PFSK-1 (cell line): ENCODE measurements at regions not wholly inside any gene's neighbourhood (a gene's known extent, or its start where the extent isn't known, plus 50 kb on each side); places are given as distances from the start of the nearest gene placed in this dataset.

Experiments
- FOXP2 ChIP-seq: optimal IDR thresholded peaks from 2 replicates; pipeline ENCODE3; 2011; ENCODE audit warnings: borderline replicate concordance, control low read depth, inconsistent platforms; ENCODE audit not compliant: insufficient read depth; ENCODE audit errors: extremely low read length, extremely low read depth
- POLR2AphosphoS5 ChIP-seq: IDR thresholded peaks from 2 replicates; pipeline ENCODE4 v1.6.1; 2012; ENCODE audit warnings: low read depth, mild to moderate bottlenecking, control low read depth, low read length, moderate library complexity
- SIN3A ChIP-seq: IDR thresholded peaks from 2 replicates; pipeline ENCODE4 v1.6.1; 2012; ENCODE audit warnings: mild to moderate bottlenecking, low read length, moderate library complexity, borderline replicate concordance; ENCODE audit not compliant: insufficient read depth
- TAF1 ChIP-seq: IDR thresholded peaks from 2 replicates; pipeline ENCODE4 v1.6.1; 2012; ENCODE audit warnings: low read length, control low read depth, borderline replicate concordance; ENCODE audit not compliant: insufficient read depth
- TF ChIP-seq, protein P1 (sequence below), 2 experiments: IDR thresholded peaks; 2 replicates each; pipeline versions ENCODE4 v1.6.1 to v1.8.0; 2011 to 2012; ENCODE audit warnings: low read depth in 2 of 2, low read length in 2 of 2, control low read depth in 1 of 2, inconsistent platforms in 1 of 2, mild to moderate bottlenecking in 1 of 2, moderate library complexity in 1 of 2; ENCODE audit not compliant: insufficient read depth in 1 of 2

- no peak for TF ChIP-seq SIN3A
- no peak for TF ChIP-seq POLR2AphosphoS5
- TF ChIP-seq, protein P1, sequence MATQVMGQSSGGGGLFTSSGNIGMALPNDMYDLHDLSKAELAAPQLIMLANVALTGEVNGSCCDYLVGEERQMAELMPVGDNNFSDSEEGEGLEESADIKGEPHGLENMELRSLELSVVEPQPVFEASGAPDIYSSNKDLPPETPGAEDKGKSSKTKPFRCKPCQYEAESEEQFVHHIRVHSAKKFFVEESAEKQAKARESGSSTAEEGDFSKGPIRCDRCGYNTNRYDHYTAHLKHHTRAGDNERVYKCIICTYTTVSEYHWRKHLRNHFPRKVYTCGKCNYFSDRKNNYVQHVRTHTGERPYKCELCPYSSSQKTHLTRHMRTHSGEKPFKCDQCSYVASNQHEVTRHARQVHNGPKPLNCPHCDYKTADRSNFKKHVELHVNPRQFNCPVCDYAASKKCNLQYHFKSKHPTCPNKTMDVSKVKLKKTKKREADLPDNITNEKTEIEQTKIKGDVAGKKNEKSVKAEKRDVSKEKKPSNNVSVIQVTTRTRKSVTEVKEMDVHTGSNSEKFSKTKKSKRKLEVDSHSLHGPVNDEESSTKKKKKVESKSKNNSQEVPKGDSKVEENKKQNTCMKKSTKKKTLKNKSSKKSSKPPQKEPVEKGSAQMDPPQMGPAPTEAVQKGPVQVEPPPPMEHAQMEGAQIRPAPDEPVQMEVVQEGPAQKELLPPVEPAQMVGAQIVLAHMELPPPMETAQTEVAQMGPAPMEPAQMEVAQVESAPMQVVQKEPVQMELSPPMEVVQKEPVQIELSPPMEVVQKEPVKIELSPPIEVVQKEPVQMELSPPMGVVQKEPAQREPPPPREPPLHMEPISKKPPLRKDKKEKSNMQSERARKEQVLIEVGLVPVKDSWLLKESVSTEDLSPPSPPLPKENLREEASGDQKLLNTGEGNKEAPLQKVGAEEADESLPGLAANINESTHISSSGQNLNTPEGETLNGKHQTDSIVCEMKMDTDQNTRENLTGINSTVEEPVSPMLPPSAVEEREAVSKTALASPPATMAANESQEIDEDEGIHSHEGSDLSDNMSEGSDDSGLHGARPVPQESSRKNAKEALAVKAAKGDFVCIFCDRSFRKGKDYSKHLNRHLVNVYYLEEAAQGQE (IDR thresholded peaks at IDR 0.05; ENCODE audit: insufficient read depth in 1 of 2, low read depth in 2 of 2, low read length in 2 of 2), result no peak
- TF ChIP-seq TAF1, result no peak
- no peak for TF ChIP-seq FOXP2
These were observed 107.6 kb downstream of the ATXN3L start for GRCh38 chrX:13212191-13212651.

GRCh38 chrX:13208281-13208935 lies 111.4 kb downstream of the ATXN3L start:
- no peak for TF ChIP-seq TAF1
- no peak for TF ChIP-seq SIN3A
- no peak for TF ChIP-seq POLR2AphosphoS5
- no peak for TF ChIP-seq FOXP2
- TF ChIP-seq, protein P1 (IDR thresholded peaks at IDR 0.05; ENCODE audit: insufficient read depth in 1 of 2, low read depth in 2 of 2, low read length in 2 of 2), result no peak

DNA sequence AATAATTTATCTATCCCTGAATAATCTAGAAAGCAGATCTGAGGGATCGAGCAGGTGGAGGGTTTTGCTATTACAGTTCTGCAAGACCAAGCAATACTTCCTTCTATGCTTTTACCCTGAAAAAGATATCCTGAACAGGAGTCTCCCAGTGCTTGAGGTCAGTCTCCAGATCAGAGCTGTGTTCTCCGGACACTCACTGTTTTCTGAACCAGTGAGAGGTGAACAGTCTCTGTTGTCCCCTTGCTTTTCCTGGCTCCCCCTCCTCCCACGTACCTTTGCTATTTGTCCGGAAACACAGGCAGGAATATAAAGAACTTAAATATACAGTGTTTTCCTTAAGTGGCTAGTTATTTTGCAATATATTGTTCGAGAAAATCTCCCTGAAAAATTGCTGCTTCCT lies 116.6 kb downstream of the ATXN3L start:
- TF ChIP-seq SIN3A, result no peak
- TF ChIP-seq POLR2AphosphoS5, result no peak
- TF ChIP-seq TAF1, result no peak
- no peak for TF ChIP-seq FOXP2
- TF ChIP-seq, protein P1 (IDR thresholded peaks at IDR 0.05; ENCODE audit: insufficient read depth in 1 of 2, low read depth in 2 of 2, low read length in 2 of 2), result no peak

DNA sequence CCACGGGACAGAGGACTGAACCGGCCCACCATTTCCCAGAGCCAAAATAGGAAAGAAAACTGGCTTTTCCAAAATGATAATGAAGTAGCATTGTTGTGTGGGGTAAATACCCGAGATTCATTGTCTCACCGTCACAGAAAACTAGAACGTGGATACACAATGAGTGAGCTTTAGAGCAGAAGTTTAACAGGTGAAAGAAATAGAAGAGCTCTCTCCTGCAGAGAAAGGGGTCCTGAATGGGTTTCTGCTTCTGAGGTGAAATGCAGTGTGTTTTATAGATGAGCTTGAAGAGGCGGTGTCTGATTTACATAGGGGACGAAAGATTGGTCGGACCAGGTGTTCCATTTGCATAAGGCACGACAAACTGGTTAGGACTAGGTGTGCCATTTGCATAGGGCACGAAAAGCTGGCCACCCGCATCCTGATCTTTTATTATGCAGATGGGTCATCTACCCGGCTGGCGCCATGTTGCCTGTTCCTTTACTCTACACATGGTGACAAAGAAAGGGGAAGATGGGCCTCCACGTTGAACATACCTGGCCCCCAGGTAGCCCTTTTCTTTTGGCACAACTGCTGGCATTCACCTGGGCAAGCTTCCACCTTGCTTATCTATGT lies 118.1 kb downstream of the ATXN3L start:
- no peak for TF ChIP-seq SIN3A
- no peak for TF ChIP-seq TAF1
- no peak for TF ChIP-seq POLR2AphosphoS5
- TF ChIP-seq, protein P1 (IDR thresholded peaks at IDR 0.05; ENCODE audit: insufficient read depth in 1 of 2, low read depth in 2 of 2, low read length in 2 of 2), result no peak
- no peak for TF ChIP-seq FOXP2
